ENCODE measurements at regions not wholly inside any gene's neighbourhood (a gene's known extent, or its start where the extent isn't known, plus 50 kb on each side); places are given as distances from the start of the nearest gene placed in this dataset.

DNA sequence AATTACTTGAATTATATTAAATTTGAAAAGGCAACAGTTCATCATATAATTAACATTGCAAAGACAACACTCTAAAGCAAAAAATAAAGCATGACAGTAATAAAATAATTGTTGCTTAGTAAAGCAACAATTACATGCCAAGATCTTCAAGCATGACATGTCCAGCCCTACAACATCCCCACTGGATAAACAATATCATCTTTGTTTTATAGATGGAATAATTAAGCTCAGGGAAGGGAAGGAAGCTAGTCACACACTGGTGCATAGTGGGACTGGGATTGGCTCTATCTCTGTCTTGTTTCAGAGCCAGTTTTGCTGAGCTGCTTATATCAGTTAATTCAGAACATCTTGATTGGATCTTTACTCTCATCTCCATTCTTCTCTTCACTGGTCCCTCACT is 49.9 kb upstream of the PARD3B start:
- no peak for FAIRE-seq
